NB4 (cell line): ENCODE measurements at regions not wholly inside any gene's neighbourhood (a gene's known extent, or its start where the extent isn't known, plus 50 kb on each side); places are given as distances from the start of the nearest gene placed in this dataset.

ENCODE experiments used
- POLR2A ChIP-seq: IDR thresholded peaks from 2 replicates; pipeline ENCODE4 v1.6.1; 2011; ENCODE audit warnings: mild to moderate bottlenecking; ENCODE audit not compliant: insufficient read length; ENCODE audit errors: extremely low read depth
- TF ChIP-seq, protein P1 (sequence below): IDR thresholded peaks from one replicate; pipeline ENCODE4 v1.5.1; 2012; ENCODE audit warnings: low read depth, low read length

DNA sequence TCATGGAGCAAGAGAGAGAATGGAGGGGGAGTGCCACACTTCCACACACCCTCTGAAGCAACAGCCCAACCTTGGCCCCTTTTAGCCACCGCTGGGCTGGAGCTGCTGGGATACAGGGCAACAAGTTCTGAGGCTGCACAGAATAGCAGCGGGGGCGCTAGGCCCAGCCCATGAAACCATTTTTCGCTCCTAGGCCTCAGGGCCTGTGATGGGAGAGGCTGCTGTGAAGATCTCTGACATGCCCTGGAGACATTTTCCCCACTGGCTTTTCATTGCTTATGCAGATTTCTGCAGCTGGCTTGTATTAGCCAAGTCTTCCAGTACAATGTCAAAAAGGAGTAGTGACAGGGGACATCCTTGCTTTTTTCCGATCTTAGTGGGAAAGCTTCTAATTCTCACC, 202.3 kb upstream of the B3GALT2 start:
- TF ChIP-seq, protein P1, sequence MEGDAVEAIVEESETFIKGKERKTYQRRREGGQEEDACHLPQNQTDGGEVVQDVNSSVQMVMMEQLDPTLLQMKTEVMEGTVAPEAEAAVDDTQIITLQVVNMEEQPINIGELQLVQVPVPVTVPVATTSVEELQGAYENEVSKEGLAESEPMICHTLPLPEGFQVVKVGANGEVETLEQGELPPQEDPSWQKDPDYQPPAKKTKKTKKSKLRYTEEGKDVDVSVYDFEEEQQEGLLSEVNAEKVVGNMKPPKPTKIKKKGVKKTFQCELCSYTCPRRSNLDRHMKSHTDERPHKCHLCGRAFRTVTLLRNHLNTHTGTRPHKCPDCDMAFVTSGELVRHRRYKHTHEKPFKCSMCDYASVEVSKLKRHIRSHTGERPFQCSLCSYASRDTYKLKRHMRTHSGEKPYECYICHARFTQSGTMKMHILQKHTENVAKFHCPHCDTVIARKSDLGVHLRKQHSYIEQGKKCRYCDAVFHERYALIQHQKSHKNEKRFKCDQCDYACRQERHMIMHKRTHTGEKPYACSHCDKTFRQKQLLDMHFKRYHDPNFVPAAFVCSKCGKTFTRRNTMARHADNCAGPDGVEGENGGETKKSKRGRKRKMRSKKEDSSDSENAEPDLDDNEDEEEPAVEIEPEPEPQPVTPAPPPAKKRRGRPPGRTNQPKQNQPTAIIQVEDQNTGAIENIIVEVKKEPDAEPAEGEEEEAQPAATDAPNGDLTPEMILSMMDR, result no peak
- TF ChIP-seq POLR2A, result no peak
